Erythroblast (primary cell): ENCODE measurements at regions not wholly inside any gene's neighbourhood (a gene's known extent, or its start where the extent isn't known, plus 50 kb on each side); places are given as distances from the start of the nearest gene placed in this dataset.

Experiments used
- GATA1 ChIP-seq: IDR thresholded peaks from 2 replicates; pipeline ENCODE4 v1.6.1; 2011; ENCODE audit warnings: low read depth, mild to moderate bottlenecking, control low read depth, low read length, moderate library complexity
- POLR2A ChIP-seq: IDR thresholded peaks from 2 replicates; pipeline ENCODE4 v1.6.1; 2011; ENCODE audit warnings: mild to moderate bottlenecking, low read length

- TF ChIP-seq POLR2A (no peak), GATA1 (no peak)
Observed at GRCh38 chr2:113832795-113833290, 57.0 kb upstream of the ACTR3 start.
